Hepatocyte (in vitro differentiated cells): ENCODE measurements at regions not wholly inside any gene's neighbourhood (a gene's known extent, or its start where the extent isn't known, plus 50 kb on each side); places are given as distances from the start of the nearest gene placed in this dataset.

Source experiments
- DNase-seq: peaks from one replicate; pipeline ENCODE4 v3.0.0-alpha.2; 2016; ENCODE audit warnings: low spot score
- H2AFZ ChIP-seq: fragments of 200-600 bp; sonication (generic); 2 replicates; pipeline ENCODE4 v1.6.0; 2016; ENCODE audit warnings: antibody characterized with exemption, mild to moderate bottlenecking
- H3K27ac ChIP-seq: fragments of 200-600 bp; sonication (generic); 2 replicates; pipeline ENCODE4 v1.5.1; 2016; ENCODE audit warnings: mild to moderate bottlenecking
- H3K27me3 ChIP-seq: fragments of 200-600 bp; sonication (generic); 2 replicates; pipeline ENCODE4 v1.6.1; 2016
- H3K36me3 ChIP-seq: fragments of 200-600 bp; sonication (generic); replicated peaks from 2 replicates; pipeline ENCODE4 v1.5.1; 2016; ENCODE audit warnings: low read depth; ENCODE audit not compliant: insufficient read depth
- H3K4me1 ChIP-seq: fragments of 200-600 bp; sonication (generic); 2 replicates; pipeline ENCODE4 v1.5.1; 2016; ENCODE audit warnings: mild to moderate bottlenecking, moderate library complexity; ENCODE audit not compliant: insufficient read depth
- H3K4me2 ChIP-seq: fragments of 200-600 bp; sonication (generic); 2 replicates; pipeline ENCODE4 v1.6.0; 2016
- H3K4me3 ChIP-seq: fragments of 200-600 bp; sonication (generic); 2 replicates; pipeline ENCODE4 v1.5.1; 2016; ENCODE audit warnings: mild to moderate bottlenecking
- H3K79me2 ChIP-seq: fragments of 200-600 bp; sonication (generic); 2 replicates; pipeline ENCODE4 v1.6.0; 2017; ENCODE audit warnings: mild to moderate bottlenecking
- H3K9me2 ChIP-seq: fragments of 200-600 bp; sonication (generic); replicated peaks from 2 replicates; pipeline ENCODE4 v1.6.0; 2017; ENCODE audit warnings: mild to moderate bottlenecking; ENCODE audit not compliant: insufficient read depth
- H3K9me3 ChIP-seq: fragments of 200-600 bp; sonication (generic); 2 replicates; pipeline ENCODE4 v1.5.1; 2016; ENCODE audit warnings: low read depth, mild to moderate bottlenecking
- H4K20me1 ChIP-seq: fragments of 200-600 bp; sonication (generic); 2 replicates; pipeline ENCODE4 v1.6.0; 2016; ENCODE audit warnings: mild to moderate bottlenecking; ENCODE audit not compliant: insufficient read depth, poor library complexity, severe bottlenecking
- EZH2 ChIP-seq: fragments of 200-600 bp; sonication (generic); IDR thresholded peaks from 2 replicates; pipeline ENCODE4 v1.6.1; 2016; ENCODE audit warnings: antibody characterized with exemption, mild to moderate bottlenecking, borderline replicate concordance
- EZH2phosphoT487 ChIP-seq: fragments of 200-600 bp; sonication (generic); IDR thresholded peaks from one replicate; pipeline ENCODE4 v1.6.1; 2018; ENCODE audit warnings: antibody characterized with exemption, mild to moderate bottlenecking, low read depth, moderate library complexity; ENCODE audit not compliant: unreplicated experiment, severe bottlenecking
- WGBS: methylation state at CpG from one replicate; pipeline ENCODE4 v1.1.6; 2016; ENCODE audit warnings: low lambda C conversion rate; ENCODE audit errors: missing lambda C conversion rate; 5-methylcytosine and 5-hydroxymethylcytosine counted together
- TF ChIP-seq, protein P1 (sequence below): fragments of 200-600 bp; sonication (generic); IDR thresholded peaks from 2 replicates; pipeline ENCODE4 v1.5.1; 2016; ENCODE audit warnings: antibody characterized with exemption, mild to moderate bottlenecking; ENCODE audit not compliant: poor library complexity

DNA sequence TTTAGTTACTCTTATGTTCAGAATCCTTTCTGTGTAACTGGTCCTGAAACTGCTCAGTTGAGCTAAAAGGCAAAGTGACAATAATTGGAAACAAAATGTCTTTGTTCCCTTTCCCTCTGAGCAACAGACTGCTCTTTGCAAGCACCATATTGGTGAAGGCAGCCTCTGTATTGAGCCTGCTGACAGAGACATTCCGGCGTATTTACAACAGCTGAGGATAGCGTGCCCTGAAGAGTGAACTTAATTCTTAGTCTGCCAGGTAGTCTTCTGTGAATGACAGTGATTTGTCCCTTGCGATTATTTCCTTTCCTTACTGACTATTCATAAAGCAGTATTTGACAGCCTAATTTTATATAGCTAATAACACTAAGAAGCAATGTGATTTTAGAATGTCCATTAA lies 239.1 kb downstream of the CPS1 start:
- H3K4me2 ChIP-seq, result no peak overlapping the region
- WGBS, result 92% methylated on average over 4 of the region's 4 CpGs
- H4K20me1 ChIP-seq, result no peaks in the 10 kb centered on the region
- H3K9me2 ChIP-seq, result no peaks in the 10 kb centered on the region
- H3K27me3 ChIP-seq, result no peaks in the 10 kb centered on the region
- no peak for DNase-seq
- no peaks in the 10 kb centered on the region for H3K79me2 ChIP-seq
- no peaks in the 10 kb centered on the region for H3K9me3 ChIP-seq
- no peaks in the 10 kb centered on the region for H3K36me3 ChIP-seq
- no peak overlapping the region for H3K27ac ChIP-seq
- H3K4me1 ChIP-seq, result no peaks in the 10 kb centered on the region
- no peak overlapping the region for H3K4me3 ChIP-seq
- TF ChIP-seq, protein P1, sequence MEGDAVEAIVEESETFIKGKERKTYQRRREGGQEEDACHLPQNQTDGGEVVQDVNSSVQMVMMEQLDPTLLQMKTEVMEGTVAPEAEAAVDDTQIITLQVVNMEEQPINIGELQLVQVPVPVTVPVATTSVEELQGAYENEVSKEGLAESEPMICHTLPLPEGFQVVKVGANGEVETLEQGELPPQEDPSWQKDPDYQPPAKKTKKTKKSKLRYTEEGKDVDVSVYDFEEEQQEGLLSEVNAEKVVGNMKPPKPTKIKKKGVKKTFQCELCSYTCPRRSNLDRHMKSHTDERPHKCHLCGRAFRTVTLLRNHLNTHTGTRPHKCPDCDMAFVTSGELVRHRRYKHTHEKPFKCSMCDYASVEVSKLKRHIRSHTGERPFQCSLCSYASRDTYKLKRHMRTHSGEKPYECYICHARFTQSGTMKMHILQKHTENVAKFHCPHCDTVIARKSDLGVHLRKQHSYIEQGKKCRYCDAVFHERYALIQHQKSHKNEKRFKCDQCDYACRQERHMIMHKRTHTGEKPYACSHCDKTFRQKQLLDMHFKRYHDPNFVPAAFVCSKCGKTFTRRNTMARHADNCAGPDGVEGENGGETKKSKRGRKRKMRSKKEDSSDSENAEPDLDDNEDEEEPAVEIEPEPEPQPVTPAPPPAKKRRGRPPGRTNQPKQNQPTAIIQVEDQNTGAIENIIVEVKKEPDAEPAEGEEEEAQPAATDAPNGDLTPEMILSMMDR, result no peak
- TF ChIP-seq EZH2phosphoT487, result no peak
- no peak for TF ChIP-seq EZH2
- no peak overlapping the region for H2AFZ ChIP-seq

- no peak overlapping the region for H3K4me2 ChIP-seq
- H3K79me2 ChIP-seq, result no peaks in the 10 kb centered on the region
- WGBS, result 57% methylated on average over 1 of the region's 1 CpG
Observed at GRCh38 chr2:210798180-210798579, 241.8 kb downstream of the CPS1 start.

DNA sequence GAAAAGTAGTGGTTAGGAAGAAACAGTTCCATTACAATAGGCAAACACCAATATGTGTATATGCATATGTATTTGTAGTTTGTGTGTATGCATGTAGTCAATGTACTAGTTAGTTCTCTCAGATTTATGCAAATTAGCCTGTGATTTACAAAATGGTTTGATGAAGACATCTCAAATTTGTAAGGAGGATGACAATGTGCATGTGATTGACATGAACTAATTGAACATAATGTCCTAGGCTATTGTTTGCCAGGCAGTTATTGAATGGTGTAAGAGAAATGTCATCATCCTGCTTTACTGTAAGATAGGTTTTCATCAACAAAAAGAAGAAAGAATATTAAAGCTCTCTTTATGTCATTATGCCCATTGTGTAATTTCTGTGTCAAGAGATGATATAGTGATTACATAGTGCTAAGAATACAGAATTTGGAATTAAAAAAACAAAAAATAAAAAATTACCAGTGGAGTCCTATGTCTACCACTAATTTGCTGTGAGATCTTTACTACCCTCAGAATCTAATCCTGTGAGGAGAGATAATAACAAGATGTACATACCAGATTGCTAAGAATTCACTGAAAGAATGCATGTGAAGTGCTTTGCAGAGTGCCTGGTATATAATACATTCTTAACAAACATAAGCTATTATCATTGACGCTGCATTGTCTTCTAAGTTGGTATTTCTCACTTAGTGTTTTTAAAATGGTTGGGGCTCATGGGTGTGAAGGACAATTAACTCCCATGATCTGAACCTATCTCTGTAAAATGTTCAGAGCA lies 258.0 kb downstream of the CPS1 start:
- H3K4me2 ChIP-seq, result no peak overlapping the region
- H3K27ac ChIP-seq, result no peak overlapping the region
- no peak for DNase-seq
- H3K4me1 ChIP-seq, result no peaks in the 10 kb centered on the region
- no peak overlapping the region for H3K4me3 ChIP-seq
- no peaks in the 10 kb centered on the region for H3K9me2 ChIP-seq
- H3K36me3 ChIP-seq, result no peaks in the 10 kb centered on the region
- no peaks in the 10 kb centered on the region for H3K79me2 ChIP-seq
- H3K27me3 ChIP-seq, result no peaks in the 10 kb centered on the region
- H4K20me1 ChIP-seq, result no peaks in the 10 kb centered on the region
- WGBS, result 68% methylated on average over 1 of the region's 1 CpG
- H3K9me3 ChIP-seq, result no peaks in the 10 kb centered on the region
- H2AFZ ChIP-seq, result no peak overlapping the region
- no peak for TF ChIP-seq EZH2phosphoT487
- no peak for TF ChIP-seq EZH2
- TF ChIP-seq, protein P1, result no peak

More at GRCh38 chr2:210798180-210798579, 241.8 kb downstream of the CPS1 start:
- no peak overlapping the region for H3K4me3 ChIP-seq
- no peaks in the 10 kb centered on the region for H3K27me3 ChIP-seq
- H3K27ac ChIP-seq, result no peak overlapping the region
- H2AFZ ChIP-seq, result no peak overlapping the region
- no peaks in the 10 kb centered on the region for H3K36me3 ChIP-seq
- TF ChIP-seq, protein P1, result no peak
- TF ChIP-seq EZH2, result no peak
- TF ChIP-seq EZH2phosphoT487, result no peak
- DNase-seq, result no peak
- no peaks in the 10 kb centered on the region for H3K9me2 ChIP-seq
- no peaks in the 10 kb centered on the region for H3K4me1 ChIP-seq
- no peaks in the 10 kb centered on the region for H3K9me3 ChIP-seq
- H4K20me1 ChIP-seq, result no peaks in the 10 kb centered on the region
